ENCODE measurements at regions not wholly inside any gene's neighbourhood (a gene's known extent, or its start where the extent isn't known, plus 50 kb on each side); places are given as distances from the start of the nearest gene placed in this dataset.

GRCh38 chr16:64711596-64711995, 410.3 kb downstream of the CDH11 start:
- no peaks in the 10 kb centered on the region for H3K79me1 ChIP-seq (ENCODE audit: insufficient read depth, low read depth, low read length, poor library complexity, severe bottlenecking)
- H3K27me3 ChIP-seq (ENCODE audit: insufficient read depth, low read length), result no peaks in the 10 kb centered on the region
- H4K5ac ChIP-seq (ENCODE audit: insufficient read length, low read depth, low read length), result no peak overlapping the region
- Mint-ChIP-seq H3K27me3 (ENCODE audit: low read depth) (no peaks in the 10 kb centered on the region), H3K4me3 (no peak overlapping the region), H3K9me3 (no peaks in the 10 kb centered on the region; a peak in 1 of 5 replicates), H3K36me3 (ENCODE audit: insufficient read depth in 1 of 3, low read depth in 3 of 3) (no peaks in the 10 kb centered on the region), H3K4me1 (peaks cover 5 to 6% of the 10 kb centered on the region in 2 experiments), H3K27ac (no peak overlapping the region)
- H3K4me2 ChIP-seq (ENCODE audit: insufficient read depth, insufficient read length, low read length), result no peak overlapping the region
- H4K91ac ChIP-seq (ENCODE audit: insufficient read length, low read depth, low read length), result no peak overlapping the region
- no peak overlapping the region for H3K4ac ChIP-seq (ENCODE audit: low read depth, low read length)
- H3K4me1 ChIP-seq (ENCODE audit: insufficient read depth, low read length), result no peaks in the 10 kb centered on the region
- H3K27ac ChIP-seq (ENCODE audit: insufficient read length, low read depth, low read length), result no peak overlapping the region
- H2BK5ac ChIP-seq (ENCODE audit: insufficient read length, low read length), result no peak overlapping the region
- no peak overlapping the region for H3K18ac ChIP-seq (ENCODE audit: insufficient read length, low read depth, low read length)
- H3K9ac ChIP-seq (ENCODE audit: extremely low read depth, insufficient read length, low read length), result no peak overlapping the region
- H4K20me1 ChIP-seq (ENCODE audit: control insufficient read depth, insufficient read depth, insufficient read length), result no peaks in the 10 kb centered on the region
- no peak overlapping the region for H2AK5ac ChIP-seq (ENCODE audit: insufficient read length, low read length)
- no peaks in the 10 kb centered on the region for H3K9me3 ChIP-seq (ENCODE audit: control insufficient read depth, low read depth, low read length)
- H3K56ac ChIP-seq (ENCODE audit: insufficient read length, low read depth, low read length), result no peak overlapping the region
- no CpG with 5 or more reads among the region's 2 CpGs for WGBS (ENCODE audit: extremely low coverage, insufficient read length, low lambda C conversion rate)
- H3T11ph ChIP-seq (ENCODE audit: low read length), result no peak overlapping the region
- H3K14ac ChIP-seq (ENCODE audit: insufficient read depth, low read length), result no peak overlapping the region
- no peak overlapping the region for H2AFZ ChIP-seq (ENCODE audit: low read length)
- no peaks in the 10 kb centered on the region for H3K79me2 ChIP-seq (ENCODE audit: insufficient read depth, low read length)
- no peak overlapping the region for H2BK12ac ChIP-seq (ENCODE audit: insufficient read length, low read depth, low read length)
- no peak for DNase-seq
- no peak overlapping the region for H2BK20ac ChIP-seq (ENCODE audit: low read depth, low read length, poor library complexity, severe bottlenecking)
- H2BK15ac ChIP-seq (ENCODE audit: low read depth, low read length), result no peak overlapping the region
- H3K23me2 ChIP-seq (ENCODE audit: insufficient read length, low read depth, low read length, poor library complexity, severe bottlenecking), result no peaks in the 10 kb centered on the region
- no peak overlapping the region for H3K23ac ChIP-seq (ENCODE audit: insufficient read length, low read depth, low read length)
- TF ChIP-seq CTCF (conservative IDR thresholded peaks at IDR 0.05), result no peak
- no peak overlapping the region for H4K8ac ChIP-seq (replicated peaks; ENCODE audit: insufficient read length, low read depth, low read length)
- no peak overlapping the region for H2BK120ac ChIP-seq (ENCODE audit: low read depth, low read length, poor library complexity, severe bottlenecking)

Data from H9 (cell line).